ENCODE measurements at regions not wholly inside any gene's neighbourhood (a gene's known extent, or its start where the extent isn't known, plus 50 kb on each side); places are given as distances from the start of the nearest gene placed in this dataset.

DNA sequence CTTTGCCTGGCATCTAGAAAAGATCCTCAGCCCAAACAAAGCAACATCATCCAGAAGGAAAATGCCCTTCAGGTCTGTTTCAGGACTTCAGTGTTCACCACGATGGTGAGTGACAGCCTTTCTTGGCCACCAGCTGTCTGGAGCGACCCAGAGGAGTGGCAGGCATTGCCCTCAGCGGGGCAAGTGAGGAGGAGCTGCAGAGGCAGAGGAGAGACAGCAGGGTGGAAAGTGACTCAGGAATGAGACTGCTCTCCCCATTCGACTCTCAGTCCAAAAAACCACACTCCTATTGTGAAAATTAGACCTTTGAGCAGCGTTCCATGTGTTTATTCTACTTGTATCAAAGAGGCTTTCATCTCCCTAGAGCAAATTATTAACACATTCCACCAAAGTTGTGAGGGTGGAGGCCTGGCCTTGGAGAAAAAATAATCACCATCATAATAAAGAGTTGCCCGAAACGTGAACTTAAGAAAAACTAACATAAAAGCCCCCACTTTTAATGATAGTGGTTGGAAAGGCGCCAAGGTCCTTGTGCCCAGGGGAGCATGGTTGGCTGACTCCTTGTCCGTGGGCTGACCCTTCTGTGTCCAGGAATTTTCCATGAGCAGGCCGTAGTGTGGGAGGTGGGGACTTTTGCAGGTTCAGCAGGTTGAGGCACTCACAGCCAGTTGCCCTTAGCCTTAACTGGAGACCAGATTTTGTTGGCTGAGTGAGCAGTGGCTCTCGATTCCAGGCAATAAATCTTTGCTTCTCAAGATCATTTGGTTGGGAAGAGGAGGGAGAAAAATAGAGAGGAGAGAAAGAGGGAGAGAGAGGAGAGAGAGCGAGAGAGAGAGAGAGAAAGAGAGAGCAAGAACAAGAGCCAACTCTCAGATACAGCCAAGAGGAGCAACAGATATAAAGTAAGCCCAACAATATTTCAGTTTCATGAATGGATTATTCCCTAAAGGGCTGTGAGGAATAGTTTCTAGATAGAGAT is 125.9 kb upstream of the ANKRD55 start:
- no peak overlapping the region for H3K4me3 ChIP-seq (ENCODE audit: low read depth, low read length)

DNA sequence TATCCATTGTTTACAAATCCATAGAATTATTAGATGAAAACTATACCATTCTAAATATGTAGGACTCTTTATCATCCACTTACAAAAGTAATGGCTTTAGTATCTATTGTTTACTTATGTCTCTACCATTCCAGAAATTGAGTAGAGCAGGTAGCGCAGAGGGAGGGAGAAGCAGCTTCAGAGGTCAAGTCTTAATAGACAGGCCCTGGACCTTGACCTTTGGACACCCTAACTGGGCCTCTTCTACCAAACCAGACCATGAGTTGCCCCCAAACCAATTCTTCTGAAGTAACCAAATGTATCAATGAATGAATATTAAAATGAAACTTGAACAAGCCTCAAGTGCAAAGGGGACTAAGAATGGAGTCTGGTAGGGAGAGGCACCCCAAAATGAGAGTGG is 124.9 kb upstream of the ANKRD55 start:
- H3K4me3 ChIP-seq (ENCODE audit: low read depth, low read length) = no peak overlapping the region

DNA sequence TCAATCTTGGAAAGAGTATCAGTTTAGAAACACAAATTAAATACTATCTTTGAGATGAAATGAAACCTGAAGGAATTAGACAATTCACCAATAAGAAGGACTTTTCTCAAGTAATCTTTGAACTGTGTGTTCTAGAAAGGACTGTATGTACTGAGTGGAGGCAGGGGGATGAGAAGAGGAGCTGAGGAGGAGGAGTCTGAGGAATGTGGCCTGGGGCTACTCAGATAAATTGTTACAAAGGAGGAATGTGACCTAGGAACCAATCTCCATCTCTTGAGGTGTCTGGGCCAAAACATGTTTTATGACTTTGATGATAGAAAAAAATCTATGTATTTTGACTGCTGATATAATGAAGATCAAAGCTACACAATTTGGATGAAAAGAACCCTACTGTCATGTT is 124.3 kb upstream of the ANKRD55 start:
- no peak overlapping the region for H3K4me3 ChIP-seq (ENCODE audit: low read depth, low read length)

DNA sequence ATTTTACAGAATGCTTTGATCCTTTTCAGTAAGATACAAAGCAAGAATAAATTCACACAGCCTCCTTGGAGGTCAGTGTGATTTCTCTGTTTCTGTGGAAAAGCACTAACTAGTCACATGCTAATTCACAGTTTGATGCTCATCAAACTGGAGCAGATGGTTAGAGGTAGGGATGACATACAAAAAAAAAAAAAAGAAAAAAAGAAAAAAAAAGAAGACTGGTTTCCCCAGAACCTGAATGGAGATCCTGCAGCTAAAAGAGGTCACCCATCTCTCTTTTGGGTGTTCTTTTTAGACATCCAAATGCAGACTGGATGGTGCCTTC is 123.7 kb upstream of the ANKRD55 start:
- no peak overlapping the region for H3K4me3 ChIP-seq (ENCODE audit: low read depth, low read length)

DNA sequence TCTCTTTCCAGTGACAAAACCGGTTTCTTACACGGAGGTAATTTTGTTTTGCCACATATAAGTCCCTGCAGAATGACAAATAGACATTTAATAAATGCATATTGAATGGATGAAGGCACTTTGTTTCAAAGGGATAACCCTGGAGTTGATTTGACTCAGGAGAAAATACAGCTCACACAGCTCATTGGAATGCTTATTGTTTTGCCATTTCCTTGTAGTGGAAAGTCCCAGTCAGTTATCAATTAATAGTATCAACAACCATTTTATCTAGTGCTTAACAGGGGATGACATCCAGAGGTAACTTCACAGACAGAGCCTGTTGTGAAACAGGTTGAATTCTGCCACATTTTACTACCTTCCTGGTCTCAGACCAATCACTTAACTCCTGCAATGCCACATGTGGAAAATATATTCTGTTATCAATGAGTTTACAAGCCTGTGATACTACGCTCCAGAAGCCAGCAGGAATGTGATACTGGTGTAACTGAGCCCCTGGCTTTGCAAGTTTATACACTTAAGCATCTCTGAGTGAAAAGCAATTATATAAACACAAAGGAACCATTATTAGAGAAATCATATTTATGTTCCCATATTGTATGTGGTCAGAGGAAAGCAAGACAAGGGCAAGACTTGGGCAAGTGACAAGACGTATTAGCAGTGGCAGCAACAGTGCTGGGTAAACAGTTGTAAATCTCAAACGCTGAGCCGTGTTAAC is 123.1 kb upstream of the ANKRD55 start:
- no peak overlapping the region for H3K4me3 ChIP-seq (ENCODE audit: low read depth, low read length)

DNA sequence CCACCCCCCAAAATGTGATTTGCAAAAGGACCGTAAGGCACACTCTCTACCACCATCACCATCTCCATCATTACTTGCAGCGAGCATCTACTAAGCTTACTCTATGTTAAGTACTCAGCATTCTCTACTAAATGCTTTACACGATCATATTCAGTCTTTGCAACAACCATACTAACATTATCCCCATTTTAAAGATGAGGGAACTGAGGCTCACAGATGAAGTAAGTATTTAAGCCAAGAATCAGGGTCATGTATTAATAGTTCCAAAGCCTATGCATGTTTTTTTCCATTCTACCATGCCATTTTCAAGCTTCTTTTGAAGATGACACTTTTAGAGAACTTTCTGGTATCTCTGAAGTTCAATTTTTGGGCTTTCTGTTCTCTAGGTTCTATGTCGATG is 121.7 kb upstream of the ANKRD55 start:
- no peak overlapping the region for H3K4me3 ChIP-seq (ENCODE audit: low read depth, low read length)

GRCh38 chr5:56352808-56353590 is 119.9 kb upstream of the ANKRD55 start:
- H3K4me3 ChIP-seq (ENCODE audit: low read depth, low read length) = no peak overlapping the region

- no peak overlapping the region for H3K4me3 ChIP-seq (ENCODE audit: low read depth, low read length)
Measured at GRCh38 chr5:56350597-56351170, 117.6 kb upstream of the ANKRD55 start.

DNA sequence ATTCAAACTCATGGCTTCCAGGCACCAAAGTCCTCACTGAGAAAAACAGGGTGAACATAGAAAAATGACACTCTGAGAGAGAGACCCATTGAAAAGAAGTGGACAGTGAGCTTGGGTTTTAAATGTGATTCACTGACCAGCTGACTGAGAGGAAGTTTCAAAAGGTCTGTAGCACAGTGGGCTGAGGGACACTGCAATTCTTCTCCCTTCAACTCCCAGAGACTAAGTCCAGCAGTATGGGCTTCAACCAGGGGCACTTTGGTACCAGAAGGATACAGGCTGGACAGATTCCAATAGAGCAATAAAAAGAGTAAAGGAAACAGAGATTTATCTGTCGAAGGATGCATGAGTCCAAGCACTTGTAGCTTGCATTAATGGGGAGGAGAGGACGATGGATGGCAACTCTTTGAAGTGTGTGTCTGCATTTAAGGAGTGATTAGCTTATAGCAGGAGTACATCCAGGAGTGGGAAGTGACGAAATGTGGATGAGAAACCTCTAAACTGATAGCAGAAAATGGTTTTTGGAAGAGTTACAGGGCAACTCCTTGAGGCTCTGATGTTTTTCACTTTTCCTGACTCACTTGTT is 117.0 kb upstream of the ANKRD55 start:
- H3K4me3 ChIP-seq (ENCODE audit: low read depth, low read length) = no peak overlapping the region

DNA sequence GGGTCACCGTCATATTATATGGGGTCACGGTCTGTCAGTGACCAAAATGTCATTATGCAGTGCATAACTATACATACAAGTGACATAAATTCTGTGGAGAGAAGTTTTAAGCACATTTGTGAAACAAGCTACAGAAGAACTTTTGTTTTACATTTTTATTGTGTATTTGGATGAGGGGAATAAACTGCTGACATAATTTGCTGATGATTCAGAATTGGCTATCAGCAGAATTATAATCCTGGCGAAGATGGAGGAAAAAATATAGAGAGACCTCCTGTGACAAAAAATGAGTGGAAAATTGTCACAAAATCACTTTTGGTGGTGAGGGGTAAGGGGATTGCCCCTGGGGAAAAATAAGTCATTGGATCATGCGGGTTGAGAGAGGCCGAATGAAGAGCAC is 116.3 kb upstream of the ANKRD55 start:
- no peak overlapping the region for H3K4me3 ChIP-seq (ENCODE audit: low read depth, low read length)

GRCh38 chr5:56346741-56347535 is 113.8 kb upstream of the ANKRD55 start:
- no peak overlapping the region for H3K4me3 ChIP-seq (ENCODE audit: low read depth, low read length)

- H3K4me3 ChIP-seq (ENCODE audit: low read depth, low read length) = no peak overlapping the region
Measured at GRCh38 chr5:56346044-56346710, 113.0 kb upstream of the ANKRD55 start.

- H3K4me3 ChIP-seq (ENCODE audit: low read depth, low read length) = no peak overlapping the region
Measured at GRCh38 chr5:56345352-56345751, 112.2 kb upstream of the ANKRD55 start.

DNA sequence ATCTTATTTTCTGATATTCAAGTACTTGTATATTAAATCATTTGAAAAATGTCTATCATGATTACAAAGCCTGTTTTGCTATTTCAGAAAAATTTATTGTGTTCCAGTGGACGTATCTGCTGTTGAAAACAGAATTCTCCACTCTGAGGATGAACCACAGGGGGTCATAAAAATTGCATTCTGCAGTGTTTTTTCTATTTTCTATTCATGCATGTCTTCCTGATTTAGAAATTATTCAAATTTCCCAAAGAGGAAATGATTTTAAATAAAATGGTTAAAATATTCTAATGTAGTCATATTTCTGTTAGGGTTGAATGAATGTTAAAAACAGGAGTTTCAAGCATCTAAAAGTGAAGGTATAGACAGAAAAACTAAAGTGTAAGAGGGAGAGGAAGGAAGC is 111.5 kb upstream of the ANKRD55 start:
- H3K4me3 ChIP-seq (ENCODE audit: low read depth, low read length) = no peak overlapping the region

DNA sequence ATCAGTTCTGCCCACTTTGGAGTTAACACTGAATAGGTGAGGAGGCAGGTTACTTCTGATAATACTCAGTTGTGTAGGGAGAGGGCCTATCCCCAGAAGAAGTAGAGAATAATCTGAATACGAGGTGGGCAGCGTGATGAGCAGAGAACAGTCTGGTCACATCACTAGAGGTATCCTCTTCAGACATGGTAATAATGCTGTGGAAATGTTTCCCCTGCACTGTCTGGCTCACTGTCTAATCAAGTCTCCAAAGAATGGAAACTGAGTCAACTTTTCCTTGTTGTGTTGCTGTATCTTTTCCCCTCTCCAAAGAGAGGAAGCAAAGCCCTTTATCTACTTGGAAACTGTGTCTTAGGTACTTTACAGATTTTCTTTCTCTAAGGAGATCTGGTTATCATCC is 110.9 kb upstream of the ANKRD55 start:
- no peak overlapping the region for H3K4me3 ChIP-seq (ENCODE audit: low read depth, low read length)

DNA sequence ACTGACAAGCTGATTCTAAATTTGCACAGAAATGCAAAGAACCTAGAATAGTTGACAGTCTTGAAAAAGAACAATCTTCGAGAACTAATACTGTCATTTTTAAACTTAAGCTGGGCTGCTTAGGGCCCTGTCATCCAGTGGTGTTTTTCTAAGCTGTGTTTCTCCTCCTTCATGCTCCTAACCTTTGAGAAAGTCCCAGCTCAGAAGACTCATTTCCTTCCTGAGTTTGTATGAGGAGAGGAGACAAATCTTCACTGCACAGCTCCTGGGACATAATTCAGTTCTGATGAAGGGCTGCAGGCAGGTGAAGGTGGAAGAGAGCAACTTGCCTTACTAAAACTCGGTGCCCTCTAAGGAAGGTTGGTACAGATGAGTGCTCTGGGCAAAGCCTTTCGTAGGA is 109.5 kb upstream of the ANKRD55 start:
- no peak overlapping the region for H3K4me3 ChIP-seq (ENCODE audit: low read depth, low read length)

GRCh38 chr5:56340196-56340980 is 107.3 kb upstream of the ANKRD55 start:
- H3K4me3 ChIP-seq (ENCODE audit: low read depth, low read length) = no peak overlapping the region

GRCh38 chr5:56339732-56340131 is 106.6 kb upstream of the ANKRD55 start:
- H3K4me3 ChIP-seq (ENCODE audit: low read depth, low read length) = no peak overlapping the region

All from iPS-11a (cell line).